ENCODE measurements at regions not wholly inside any gene's neighbourhood (a gene's known extent, or its start where the extent isn't known, plus 50 kb on each side); places are given as distances from the start of the nearest gene placed in this dataset.

- DNase-seq (ENCODE audit: extremely low spot score, insufficient read length, low read depth) = no peak
- no peak for FAIRE-seq
These were observed 761.7 kb downstream of the IGSF11 start for GRCh38 chr3:118272991-118273390.

DNA sequence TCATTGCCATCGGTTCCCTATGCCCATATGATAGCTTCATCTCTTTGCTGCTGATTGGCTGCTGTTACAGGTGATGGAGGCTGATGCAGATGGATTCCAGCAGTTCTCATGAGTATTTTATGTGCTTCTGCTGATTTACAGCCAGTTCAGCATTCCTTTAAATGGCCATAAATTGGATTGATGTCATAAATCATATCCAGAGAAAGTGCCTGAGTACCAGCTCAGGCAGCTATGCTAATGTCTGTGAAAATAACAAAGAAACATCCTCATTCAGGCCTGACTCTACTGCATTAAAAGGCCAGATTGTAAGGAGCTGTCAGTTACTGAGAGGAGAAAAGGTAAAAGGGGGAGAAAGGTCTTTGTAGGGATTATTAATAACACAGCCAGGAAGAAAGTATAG lies 756.8 kb downstream of the IGSF11 start:
- FAIRE-seq (no peak), DNase-seq (ENCODE audit: extremely low spot score, insufficient read length, low read depth) (no peak)

- FAIRE-seq (no peak), DNase-seq (ENCODE audit: extremely low spot score, insufficient read length, low read depth) (no peak)
These were observed 741.8 kb downstream of the IGSF11 start for GRCh38 chr3:118292841-118293240.

DNA sequence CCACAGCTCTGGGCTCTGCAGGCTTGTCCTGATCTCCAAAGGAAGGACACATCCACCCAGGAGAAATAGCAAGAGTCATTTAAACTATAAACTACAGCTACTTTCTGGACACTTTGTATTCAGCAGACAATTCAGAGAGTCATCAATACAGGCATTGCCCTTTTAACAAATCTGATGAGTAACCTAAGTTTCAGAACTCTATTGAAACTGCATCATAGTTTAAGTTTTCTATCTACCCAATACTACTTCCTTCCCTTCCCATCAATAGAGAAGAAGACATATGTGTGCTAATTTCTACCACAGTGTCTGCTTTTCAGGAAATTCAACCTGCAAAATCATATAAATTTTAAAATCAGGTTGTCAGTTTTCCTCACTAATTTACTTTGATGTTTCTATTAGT lies 736.5 kb downstream of the IGSF11 start:
- FAIRE-seq = no peak
- DNase-seq (ENCODE audit: extremely low spot score, insufficient read length, low read depth) = no peak

GRCh38 chr3:118304557-118304956 lies 730.1 kb downstream of the IGSF11 start:
- DNase-seq (ENCODE audit: extremely low spot score, insufficient read length, low read depth) = no peak
- no peak for FAIRE-seq

DNA sequence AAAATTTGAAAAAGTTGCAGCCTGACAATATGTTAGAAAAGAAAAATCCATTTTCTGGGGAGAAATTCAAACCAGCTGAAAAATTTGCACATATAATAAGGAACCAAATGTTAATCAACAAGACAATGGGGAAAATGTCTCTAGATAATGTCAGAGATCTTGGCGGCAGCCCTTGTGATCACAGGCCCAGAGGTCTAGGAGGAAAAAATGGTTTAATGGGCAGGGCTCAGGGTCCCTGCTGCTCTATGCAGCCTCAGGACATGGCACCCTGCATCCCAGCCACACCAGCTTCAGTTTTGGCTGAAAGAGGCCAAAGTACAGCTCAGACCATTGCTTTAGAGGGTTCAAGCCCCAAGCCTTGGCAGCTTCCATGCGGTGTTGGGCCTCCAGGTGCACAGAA lies 701.9 kb downstream of the IGSF11 start:
- FAIRE-seq (no peak), DNase-seq (ENCODE audit: extremely low spot score, insufficient read length, low read depth) (no peak)

DNA sequence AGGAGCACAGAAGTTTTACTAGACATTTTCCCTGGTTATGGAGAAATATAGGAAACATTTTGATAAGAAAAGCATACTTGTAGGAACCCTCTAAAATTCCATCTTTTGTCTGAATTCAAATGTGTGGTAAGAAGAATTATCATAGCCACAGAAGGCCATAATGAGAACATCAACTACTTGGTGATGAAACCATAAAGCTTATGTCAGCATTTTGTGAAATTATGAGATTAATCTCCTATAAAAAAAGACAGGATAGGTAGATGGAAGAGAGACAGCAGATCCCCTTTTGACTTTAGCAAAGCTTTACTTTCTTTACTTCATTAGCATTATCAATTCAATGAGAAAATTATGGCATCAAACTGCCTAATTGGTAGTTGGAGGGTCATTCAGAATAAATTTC lies 697.0 kb downstream of the IGSF11 start:
- no peak for DNase-seq (ENCODE audit: extremely low spot score, insufficient read length, low read depth)
- no peak for FAIRE-seq

DNA sequence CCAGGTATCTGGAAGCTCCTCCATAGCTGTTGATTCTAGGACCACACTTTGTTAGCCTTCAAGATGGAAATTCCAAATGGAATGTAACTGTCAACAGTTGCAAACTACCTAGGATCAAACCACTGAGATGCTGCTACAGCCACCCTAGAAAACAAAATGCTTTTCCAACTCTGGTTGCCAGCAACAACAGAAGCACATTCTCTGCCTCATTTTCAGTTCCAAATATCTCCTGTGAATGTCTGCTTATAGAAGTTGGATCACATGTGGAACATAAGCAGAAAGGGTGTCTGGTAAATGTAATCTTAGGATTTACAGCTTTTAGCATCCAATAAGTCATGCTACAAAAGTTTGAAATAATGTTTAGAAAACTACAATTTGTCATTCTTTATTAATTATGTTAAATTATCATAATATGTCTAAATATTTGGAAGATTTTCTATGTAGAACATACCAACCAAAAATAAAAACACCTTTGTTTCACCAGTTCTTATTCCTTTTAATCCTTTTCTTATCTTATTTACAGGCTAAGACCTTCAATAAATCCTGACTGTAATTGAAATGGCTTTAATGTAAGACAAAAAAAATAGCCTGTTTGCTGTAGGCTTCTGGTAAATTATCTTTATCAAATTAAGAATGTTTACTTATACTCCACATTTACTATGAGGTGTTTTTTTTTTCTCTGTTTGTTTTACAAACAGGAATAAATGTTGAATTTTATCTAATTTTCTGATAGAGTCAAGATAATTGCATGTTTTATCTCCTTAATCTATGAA lies 687.1 kb downstream of the IGSF11 start:
- FAIRE-seq = no peak
- no peak for DNase-seq (ENCODE audit: extremely low spot score, insufficient read length, low read depth)

- no peak for DNase-seq (ENCODE audit: extremely low spot score, insufficient read length, low read depth)
- FAIRE-seq = no peak
These were observed 686.5 kb downstream of the IGSF11 start for GRCh38 chr3:118348169-118348557.

- FAIRE-seq = no peak
- DNase-seq (ENCODE audit: extremely low spot score, insufficient read length, low read depth) = no peak
These were observed 680.1 kb downstream of the IGSF11 start for GRCh38 chr3:118354556-118354955.

GRCh38 chr3:118369892-118370491 lies 664.7 kb downstream of the IGSF11 start:
- DNase-seq (ENCODE audit: extremely low spot score, insufficient read length, low read depth) (no peak), FAIRE-seq (no peak)

- DNase-seq (ENCODE audit: extremely low spot score, insufficient read length, low read depth) = no peak
- no peak for FAIRE-seq
These were observed 654.1 kb downstream of the IGSF11 start for GRCh38 chr3:118380576-118380975.

DNA sequence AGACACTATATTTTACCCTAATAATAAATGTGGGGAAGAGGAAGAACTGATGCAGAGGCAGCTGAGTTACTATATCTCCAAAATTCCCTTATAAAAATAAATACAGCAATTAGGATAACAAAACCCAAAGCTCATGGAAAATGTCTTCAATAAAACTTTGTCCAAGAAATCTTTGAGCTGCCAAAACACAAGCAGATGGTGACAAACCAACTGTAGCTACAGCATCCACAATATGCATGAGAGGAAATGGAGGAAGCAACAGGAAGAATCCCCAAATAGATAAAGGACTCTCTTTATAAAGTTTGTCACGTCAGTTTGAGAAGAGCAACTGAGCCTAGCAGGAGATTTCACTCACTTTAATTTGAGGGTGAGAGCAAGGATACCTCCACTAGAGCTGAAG lies 638.2 kb downstream of the IGSF11 start:
- FAIRE-seq (no peak), DNase-seq (ENCODE audit: extremely low spot score, insufficient read length, low read depth) (no peak)

DNA sequence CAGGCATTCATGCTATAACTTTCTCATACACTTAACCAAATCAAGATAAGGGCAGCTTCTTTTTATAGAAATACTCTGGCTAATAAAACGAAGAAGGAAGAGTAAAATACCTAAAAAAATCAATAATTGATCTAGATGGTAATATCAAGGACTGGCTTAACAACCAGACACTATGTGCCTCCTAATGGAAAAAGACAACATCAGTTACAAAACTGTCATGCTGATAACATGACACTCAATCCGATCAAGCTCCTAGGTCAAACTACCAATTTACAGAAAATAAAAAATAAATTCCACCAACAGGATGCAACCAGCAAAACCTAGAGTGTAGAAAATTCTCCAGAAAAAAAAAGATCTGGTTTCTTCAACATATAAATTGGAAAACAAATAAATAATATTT lies 634.6 kb downstream of the IGSF11 start:
- FAIRE-seq (no peak), DNase-seq (ENCODE audit: extremely low spot score, insufficient read length, low read depth) (no peak)

DNA sequence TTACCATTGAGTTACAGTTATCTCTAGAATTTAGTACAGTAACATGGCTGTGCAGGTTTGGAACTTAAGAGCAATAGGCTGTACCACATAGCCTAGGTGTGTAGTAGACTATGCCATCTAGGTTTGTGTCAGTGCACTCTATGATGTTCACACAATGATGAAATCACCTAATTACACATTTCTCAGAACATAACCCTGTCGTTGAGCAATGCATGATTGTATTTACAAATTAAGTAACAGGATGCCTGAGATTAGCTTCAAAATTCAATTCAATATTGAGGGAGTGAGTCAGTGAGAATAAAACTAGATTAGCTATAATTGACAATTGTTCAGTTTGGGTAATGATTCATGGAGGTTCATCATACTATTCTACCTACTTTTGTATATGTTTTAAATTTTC lies 633.8 kb downstream of the IGSF11 start:
- no peak for FAIRE-seq

DNA sequence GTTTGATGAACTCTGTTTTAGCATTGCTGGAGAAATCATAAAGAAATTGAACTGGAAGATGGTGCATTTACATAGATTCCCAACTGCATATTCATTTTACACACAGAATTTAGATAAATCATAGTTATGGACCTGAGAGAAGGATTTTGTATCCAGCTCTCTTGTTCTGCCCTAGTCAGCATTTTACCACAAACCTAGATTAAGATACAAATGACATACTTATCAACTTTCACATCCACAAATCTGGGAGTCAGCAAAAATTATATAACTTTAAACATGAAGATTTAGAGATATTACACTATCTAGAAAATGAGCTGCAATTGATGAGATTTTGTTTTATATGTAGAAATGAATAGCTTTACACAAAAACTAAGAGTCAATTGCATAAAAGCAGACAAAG lies 632.8 kb downstream of the IGSF11 start:
- DNase-seq (ENCODE audit: extremely low spot score, insufficient read length, low read depth) (no peak), FAIRE-seq (no peak)

More for the DNA sequence above, 633.8 kb downstream of the IGSF11 start:
- DNase-seq (ENCODE audit: extremely low spot score, insufficient read length, low read depth) = no peak

DNA sequence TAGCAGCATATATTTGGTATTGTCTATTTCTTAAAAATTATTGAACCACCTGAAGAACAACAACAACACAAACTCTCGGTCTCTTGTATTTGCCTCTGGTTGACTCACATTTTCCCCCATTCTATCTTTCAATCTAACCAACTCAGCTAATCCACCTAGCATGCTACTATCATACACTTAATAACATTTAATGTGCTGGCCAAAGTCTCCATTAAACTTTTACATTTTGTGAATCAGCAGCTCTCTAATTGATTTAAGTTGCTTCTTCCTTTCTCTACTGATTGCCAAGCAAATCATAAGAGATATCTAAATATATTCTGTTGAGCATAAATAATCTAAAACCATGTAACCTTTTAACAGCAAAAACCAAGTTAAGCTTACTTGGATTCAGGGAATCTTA lies 631.7 kb downstream of the IGSF11 start:
- FAIRE-seq = no peak

GRCh38 chr3:118406562-118406961 lies 628.1 kb downstream of the IGSF11 start:
- no peak for FAIRE-seq
- DNase-seq (ENCODE audit: extremely low spot score, insufficient read length, low read depth) = no peak

More for the DNA sequence above, 631.7 kb downstream of the IGSF11 start:
- no peak for DNase-seq (ENCODE audit: extremely low spot score, insufficient read length, low read depth)

DNA sequence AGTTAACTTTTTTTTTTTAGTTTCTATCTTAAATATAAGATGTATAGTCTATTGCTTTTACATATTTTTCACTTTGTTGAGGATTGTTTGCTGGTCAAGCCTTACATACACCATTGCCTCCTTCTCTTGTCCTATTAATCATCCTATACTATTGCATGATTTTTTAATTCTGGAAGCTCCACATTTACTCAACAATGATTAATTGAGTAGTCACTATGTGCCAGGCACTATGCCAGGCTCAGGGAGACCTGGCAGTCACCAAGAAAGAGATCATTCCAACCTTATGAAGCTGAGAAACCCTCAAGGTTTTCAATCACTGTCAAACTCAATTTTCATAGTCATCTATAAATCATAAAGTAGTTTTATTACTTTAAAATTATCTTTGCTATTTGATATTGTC lies 626.2 kb downstream of the IGSF11 start:
- DNase-seq (ENCODE audit: extremely low spot score, insufficient read length, low read depth) = no peak

GRCh38 chr3:118412503-118412902 lies 622.1 kb downstream of the IGSF11 start:
- FAIRE-seq (no peak), DNase-seq (ENCODE audit: extremely low spot score, insufficient read length, low read depth) (no peak)

More for the DNA sequence above, 626.2 kb downstream of the IGSF11 start:
- no peak for FAIRE-seq

- FAIRE-seq (no peak), DNase-seq (ENCODE audit: extremely low spot score, insufficient read length, low read depth) (no peak)
These were observed 609.3 kb downstream of the IGSF11 start for GRCh38 chr3:118425272-118425837.

DNA sequence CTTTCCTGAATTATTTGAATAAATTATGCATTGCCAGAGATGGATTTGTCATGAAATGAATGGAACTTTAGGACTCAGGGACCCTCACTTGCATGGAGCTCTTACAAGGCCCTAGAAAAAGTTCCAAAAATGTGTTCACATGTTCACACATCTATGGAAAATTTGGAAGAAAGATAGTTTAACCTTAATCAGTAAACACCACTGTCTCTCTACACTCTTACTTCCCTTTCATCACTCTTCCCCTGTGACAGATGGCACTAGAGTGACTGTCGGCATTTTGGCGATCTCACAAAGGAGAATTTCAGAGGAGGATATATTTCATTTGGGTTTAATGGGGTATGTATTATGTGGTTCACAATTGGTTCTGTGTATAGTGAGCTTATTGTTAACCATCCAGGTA lies 600.8 kb downstream of the IGSF11 start:
- FAIRE-seq = no peak

More for the DNA sequence above, 600.8 kb downstream of the IGSF11 start:
- DNase-seq (ENCODE audit: extremely low spot score, insufficient read length, low read depth) = no peak
